Activated T-cell treated with anti-CD3 and anti-CD28 coated beads, Interleukin-2, amount 50 U/mL, for 72 hours (primary cell): ENCODE measurements at regions not wholly inside any gene's neighbourhood (a gene's known extent, or its start where the extent isn't known, plus 50 kb on each side); places are given as distances from the start of the nearest gene placed in this dataset.
"Not testable (repeated sequence)": the region's sequence is repeated elsewhere in the genome, so short reads cannot be mapped to it uniquely, and the experiment has no call there.

Source experiments
- ATAC-seq, 2 donors: fragments of 150-1000 bp; cut with Tn5 transposase; replicated peaks in 1 of 2; 2 replicates each; pipeline ENCODE4 v1.10.0; 2021; ENCODE audit warnings: moderate library complexity in 2 of 2, mild to moderate bottlenecking in 1 of 2
- DNase-seq, 2 donors: peaks; one replicate each; pipeline ENCODE4 v3.0.0; 2021 to 2022; ENCODE audit warnings: mixed read lengths in 1 of 2
- H3K27ac Mint-ChIP-seq: one replicate; pipeline ENCODE4 v1.8.0; 2022; ENCODE audit warnings: mild to moderate bottlenecking, moderate library complexity, mixed read lengths
- H3K27me3 Mint-ChIP-seq: one replicate; pipeline ENCODE4 v1.8.0; 2022; ENCODE audit warnings: low read depth, mixed read lengths
- H3K36me3 Mint-ChIP-seq, 2 donors: one replicate each; pipeline ENCODE4 v1.8.0; 2022; ENCODE audit warnings: mixed read lengths in 2 of 2, mild to moderate bottlenecking in 1 of 2; ENCODE audit not compliant: insufficient read depth in 2 of 2
- H3K4me1 Mint-ChIP-seq: one replicate; pipeline ENCODE4 v1.8.0; 2022; ENCODE audit warnings: low read depth, mixed read lengths
- H3K4me3 Mint-ChIP-seq, 2 donors: one replicate each; pipeline ENCODE4 v1.8.0; 2022; ENCODE audit warnings: mild to moderate bottlenecking in 2 of 2, mixed read lengths in 2 of 2, moderate library complexity in 2 of 2
- H3K9me3 Mint-ChIP-seq, 2 donors: one replicate each; pipeline ENCODE4 v1.8.0; 2022; ENCODE audit warnings: mixed read lengths in 2 of 2

GRCh38 chrX:144494074-144494473, 610.2 kb downstream of the UBE2NL start:
- no peak overlapping the region for H3K27ac Mint-ChIP-seq
- H3K4me1 Mint-ChIP-seq = no peaks in the 10 kb centered on the region
- no peaks in the 10 kb centered on the region for H3K36me3 Mint-ChIP-seq
- ATAC-seq = no peak
- no peak overlapping the region for H3K4me3 Mint-ChIP-seq
- peaks cover 3 to 5% of the 10 kb centered on the region in 2 donors for H3K9me3 Mint-ChIP-seq
- no peaks in the 10 kb centered on the region for H3K27me3 Mint-ChIP-seq
- DNase-seq = no peak

DNA sequence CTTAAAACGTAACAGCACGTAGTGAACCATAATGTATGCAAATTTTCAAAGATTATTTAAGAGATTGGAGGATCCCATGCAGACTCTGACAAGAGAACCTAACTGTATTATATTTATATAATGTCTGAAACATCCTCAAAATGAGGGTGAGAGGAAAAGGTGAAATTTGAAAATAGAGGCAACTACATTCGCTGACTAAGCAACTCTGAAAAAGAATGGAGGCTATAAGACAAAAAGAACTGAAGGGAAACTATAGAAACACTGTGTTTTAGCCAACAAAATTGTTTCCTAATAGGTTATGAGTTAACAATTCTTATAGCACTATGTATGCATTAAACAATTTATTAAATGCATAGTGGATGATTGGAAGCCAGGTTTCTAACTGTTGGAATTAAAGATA, 648.0 kb downstream of the UBE2NL start:
- no peaks in the 10 kb centered on the region for H3K27me3 Mint-ChIP-seq
- no peak overlapping the region for H3K27ac Mint-ChIP-seq
- H3K36me3 Mint-ChIP-seq = peaks cover 0 to under 1% of the 10 kb centered on the region in 2 donors
- DNase-seq (no peak), ATAC-seq (no peak)
- peaks cover 5 to 7% of the 10 kb centered on the region in 2 donors for H3K9me3 Mint-ChIP-seq
- H3K4me1 Mint-ChIP-seq = no peaks in the 10 kb centered on the region
- H3K4me3 Mint-ChIP-seq = no peak overlapping the region

DNA sequence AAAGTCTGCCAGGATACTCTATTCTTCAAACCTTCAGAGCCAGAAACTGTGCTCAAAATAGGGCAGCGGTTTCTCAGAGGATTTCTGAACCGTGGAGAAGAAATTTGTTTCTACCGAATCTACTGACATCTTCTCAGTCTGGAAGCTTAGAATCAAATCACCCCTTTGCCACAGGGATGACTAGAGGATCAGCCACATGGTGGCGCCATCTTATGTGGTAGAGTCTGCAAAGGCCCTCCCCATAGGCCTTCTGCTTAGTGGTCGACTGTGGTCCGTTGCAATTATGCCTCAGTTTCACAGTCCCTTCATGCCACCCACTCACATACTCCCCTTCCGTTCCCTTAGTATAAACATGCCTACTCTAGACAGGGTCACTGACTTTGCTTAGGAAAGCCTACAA, 680.7 kb upstream of the SPANXN1 start:
- no peak for DNase-seq
- Mint-ChIP-seq H3K36me3 (no peaks in the 10 kb centered on the region), H3K9me3 (peaks cover 0 to 2% of the 10 kb centered on the region in 2 donors), H3K4me1 (no peaks in the 10 kb centered on the region), H3K4me3 (no peak overlapping the region), H3K27me3 (peaks cover 6% of the 10 kb centered on the region), H3K27ac (no peak overlapping the region)
- ATAC-seq = no peak

DNA sequence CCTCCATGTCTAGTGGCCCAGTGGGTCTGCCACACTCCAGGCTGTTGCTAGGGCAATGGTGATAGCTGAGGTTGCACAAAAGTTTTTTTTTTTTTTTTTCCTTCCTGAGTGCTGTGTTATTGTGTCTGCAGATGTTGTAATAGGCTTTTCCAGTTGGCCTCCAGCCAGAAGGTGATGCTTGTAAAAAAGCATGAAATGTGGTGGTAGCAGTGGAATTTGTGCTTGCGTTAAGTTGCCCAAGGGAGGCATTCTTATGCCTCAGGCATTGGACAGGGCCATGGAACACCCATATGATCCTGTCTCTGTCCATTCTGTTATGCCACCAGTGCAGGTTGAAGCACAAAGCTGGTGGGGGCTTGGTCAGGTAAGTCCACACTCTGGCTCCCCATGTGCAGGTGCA, 660.5 kb upstream of the SPANXN1 start:
- Mint-ChIP-seq H3K27ac (no peak overlapping the region), H3K27me3 (no peaks in the 10 kb centered on the region), H3K36me3 (no peaks in the 10 kb centered on the region), H3K4me1 (no peaks in the 10 kb centered on the region), H3K9me3 (peaks cover 2 to 4% of the 10 kb centered on the region in 2 donors), H3K4me3 (no peak overlapping the region)
- no peak for DNase-seq
- no peak for ATAC-seq

DNA sequence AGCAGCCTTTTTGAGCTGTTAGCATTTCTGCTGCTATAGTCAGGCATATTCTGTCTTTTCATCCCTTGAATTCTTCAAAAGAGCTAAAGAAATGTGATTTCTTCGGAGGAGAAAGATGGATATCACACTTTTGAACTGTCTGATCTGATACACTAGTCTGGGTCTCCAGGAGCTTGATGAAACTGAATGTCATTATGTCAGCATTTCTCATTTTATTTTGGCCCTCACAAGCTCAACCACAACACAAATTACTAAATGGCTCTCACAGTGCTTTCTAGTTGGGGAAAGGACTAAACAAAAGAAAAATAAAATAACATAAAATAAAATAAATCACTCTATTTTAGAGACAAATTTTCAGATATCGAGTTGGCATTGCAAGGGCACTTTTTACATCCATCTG, 655.3 kb upstream of the SPANXN1 start:
- no peaks in the 10 kb centered on the region for H3K4me1 Mint-ChIP-seq
- DNase-seq (no peak), ATAC-seq (no peak)
- H3K27me3 Mint-ChIP-seq = peaks cover 8% of the 10 kb centered on the region
- no peak overlapping the region for H3K27ac Mint-ChIP-seq
- H3K36me3 Mint-ChIP-seq = no peaks in the 10 kb centered on the region
- H3K9me3 Mint-ChIP-seq = peaks cover 2 to 4% of the 10 kb centered on the region in 2 donors
- H3K4me3 Mint-ChIP-seq = no peak overlapping the region

- Mint-ChIP-seq H3K27me3 (peaks cover 7% of the 10 kb centered on the region), H3K9me3 (no peaks in the 10 kb centered on the region), H3K36me3 (no peaks in the 10 kb centered on the region), H3K4me3 (no peak overlapping the region), H3K4me1 (no peaks in the 10 kb centered on the region), H3K27ac (no peak overlapping the region)
- ATAC-seq = no peak
- DNase-seq = no peak
These were observed 646.3 kb upstream of the SPANXN1 start for GRCh38 chrX:144601010-144601409.

DNA sequence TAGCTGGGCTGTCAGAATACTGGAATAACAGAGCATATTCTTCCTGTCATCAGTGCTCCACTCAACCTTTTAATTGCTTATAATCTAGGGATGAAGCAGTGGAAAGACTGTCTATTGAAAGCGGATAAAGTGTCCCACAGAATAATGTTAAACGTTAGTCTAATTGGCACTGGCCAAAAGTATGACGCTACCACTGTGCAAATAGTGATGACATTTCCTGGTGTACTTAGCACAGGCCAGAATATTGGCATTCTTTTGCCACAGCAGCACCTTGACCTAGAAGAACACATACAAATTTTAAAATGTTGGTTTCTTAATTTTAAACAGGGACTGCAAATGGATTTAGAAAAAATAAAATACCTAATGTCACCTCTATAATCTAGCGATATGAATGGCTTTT, 635.2 kb upstream of the SPANXN1 start:
- Mint-ChIP-seq H3K27me3 (no peaks in the 10 kb centered on the region), H3K36me3 (no peaks in the 10 kb centered on the region), H3K4me1 (no peaks in the 10 kb centered on the region), H3K27ac (no peak overlapping the region), H3K9me3 (peaks cover 0 to 4% of the 10 kb centered on the region in 2 donors), H3K4me3 (no peak overlapping the region)
- no peak for ATAC-seq
- DNase-seq = no peak

GRCh38 chrX:144616317-144616716, 631.0 kb upstream of the SPANXN1 start:
- peaks cover 0 to 6% of the 10 kb centered on the region in 2 donors for H3K9me3 Mint-ChIP-seq

DNA sequence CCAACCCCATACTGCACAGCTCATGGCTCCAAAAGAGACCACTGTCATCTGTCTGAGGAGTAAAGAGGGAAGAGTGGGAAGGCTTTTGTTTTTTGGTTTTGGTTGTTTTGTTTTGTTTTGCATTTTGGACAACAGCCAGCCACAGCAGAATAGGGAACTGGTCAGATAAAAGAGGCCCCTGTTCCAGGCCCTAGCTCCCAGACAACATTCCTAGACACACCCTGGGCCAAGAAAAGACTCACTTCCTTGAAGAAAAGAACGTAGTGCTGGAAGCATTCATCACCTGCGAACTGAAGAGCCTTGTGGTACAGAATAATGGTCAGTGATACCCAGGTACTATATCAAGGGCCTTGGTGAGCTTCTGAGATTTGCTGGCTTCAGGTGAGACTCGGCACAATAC, 619.4 kb upstream of the SPANXN1 start:
- Mint-ChIP-seq H3K4me3 (no peak overlapping the region), H3K4me1 (no peaks in the 10 kb centered on the region), H3K27me3 (peaks cover 5% of the 10 kb centered on the region), H3K27ac (no peak overlapping the region), H3K9me3 (peaks cover 0 to 10% of the 10 kb centered on the region in 2 donors), H3K36me3 (peaks cover 0 to 1% of the 10 kb centered on the region in 2 donors)
- DNase-seq = no peak
- ATAC-seq = no peak

More at GRCh38 chrX:144616317-144616716, 631.0 kb upstream of the SPANXN1 start:
- no peaks in the 10 kb centered on the region for H3K4me1 Mint-ChIP-seq
- no peaks in the 10 kb centered on the region for H3K27me3 Mint-ChIP-seq
- no peak for ATAC-seq
- no peak overlapping the region for H3K4me3 Mint-ChIP-seq
- DNase-seq = no peak
- H3K36me3 Mint-ChIP-seq = no peaks in the 10 kb centered on the region
- no peak overlapping the region for H3K27ac Mint-ChIP-seq

GRCh38 chrX:144634451-144634850, 612.9 kb upstream of the SPANXN1 start:
- H3K4me3 Mint-ChIP-seq, ATAC-seq, H3K27ac Mint-ChIP-seq, H3K36me3 Mint-ChIP-seq, H3K27me3 Mint-ChIP-seq, DNase-seq, H3K9me3 Mint-ChIP-seq, H3K4me1 Mint-ChIP-seq: not testable (repeated sequence)

- no peak overlapping the region for H3K27ac Mint-ChIP-seq
- DNase-seq (no peak), ATAC-seq (no peak)
- no peak overlapping the region for H3K4me3 Mint-ChIP-seq
- peaks cover 2 to 4% of the 10 kb centered on the region in 2 donors for H3K9me3 Mint-ChIP-seq
- H3K36me3 Mint-ChIP-seq = peaks cover 0 to 2% of the 10 kb centered on the region in 2 donors
- no peaks in the 10 kb centered on the region for H3K4me1 Mint-ChIP-seq
- H3K27me3 Mint-ChIP-seq = no peaks in the 10 kb centered on the region
These were observed 609.6 kb upstream of the SPANXN1 start for GRCh38 chrX:144637731-144638130.

DNA sequence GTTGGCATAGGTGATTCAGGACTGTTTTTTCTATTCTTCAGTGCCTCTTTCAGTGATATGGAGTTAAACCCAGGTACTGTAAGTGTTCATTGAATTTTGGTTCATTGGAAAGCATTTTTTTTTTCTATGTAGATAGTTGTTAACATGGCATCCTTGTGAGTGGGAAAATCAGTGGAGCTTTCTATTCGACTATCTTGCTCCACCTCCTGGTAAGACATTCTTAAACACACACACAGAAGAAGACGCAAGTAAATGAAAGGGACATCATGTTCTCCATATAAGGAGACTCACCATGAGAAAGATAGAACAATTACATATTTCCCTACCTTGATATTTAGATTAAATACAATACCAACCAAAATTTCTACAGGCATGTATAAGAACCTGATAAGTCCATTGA, 598.5 kb upstream of the SPANXN1 start:
- H3K4me3 Mint-ChIP-seq = no peak overlapping the region
- peaks cover 1 to 2% of the 10 kb centered on the region in 2 donors for H3K9me3 Mint-ChIP-seq
- no peaks in the 10 kb centered on the region for H3K27me3 Mint-ChIP-seq
- ATAC-seq (no peak), DNase-seq (no peak)
- no peaks in the 10 kb centered on the region for H3K4me1 Mint-ChIP-seq
- H3K36me3 Mint-ChIP-seq = no peaks in the 10 kb centered on the region
- no peak overlapping the region for H3K27ac Mint-ChIP-seq

- ATAC-seq = no peak
These were observed 565.8 kb upstream of the SPANXN1 start for GRCh38 chrX:144681501-144681900.

GRCh38 chrX:144683247-144683646, 564.1 kb upstream of the SPANXN1 start:
- peaks cover 6% of the 10 kb centered on the region for H3K27me3 Mint-ChIP-seq
- H3K4me1 Mint-ChIP-seq = no peaks in the 10 kb centered on the region
- H3K9me3 Mint-ChIP-seq = peaks cover 0 to 2% of the 10 kb centered on the region in 2 donors
- DNase-seq = no peak
- H3K27ac Mint-ChIP-seq = no peak overlapping the region
- no peak for ATAC-seq
- H3K36me3 Mint-ChIP-seq = no peaks in the 10 kb centered on the region
- no peak overlapping the region for H3K4me3 Mint-ChIP-seq

More at GRCh38 chrX:144681501-144681900, 565.8 kb upstream of the SPANXN1 start:
- Mint-ChIP-seq H3K27ac (no peak overlapping the region), H3K27me3 (peaks cover 6% of the 10 kb centered on the region), H3K36me3 (no peaks in the 10 kb centered on the region), H3K4me3 (no peak overlapping the region), H3K9me3 (peaks cover 0 to 2% of the 10 kb centered on the region in 2 donors), H3K4me1 (no peaks in the 10 kb centered on the region)
- DNase-seq = no peak
